SU-DHL-6 (cell line): ENCODE measurements at regions not wholly inside any gene's neighbourhood (a gene's known extent, or its start where the extent isn't known, plus 50 kb on each side); places are given as distances from the start of the nearest gene placed in this dataset.

ENCODE experiments used
- H2AFZ ChIP-seq: fragments of 200-600 bp; sonication (generic); 2 replicates; pipeline ENCODE4 v1.6.1; 2014; ENCODE audit warnings: low read depth, mild to moderate bottlenecking, moderate library complexity, mixed read lengths, antibody characterized with exemption, low read length; ENCODE audit not compliant: severe bottlenecking
- H3F3A ChIP-seq: fragments of 200-600 bp; shearing (Covaris generic); 2 replicates; pipeline ENCODE4 v1.6.0; 2016; ENCODE audit warnings: antibody characterized with exemption, mild to moderate bottlenecking; ENCODE audit not compliant: insufficient read depth
- H3K27ac ChIP-seq: fragments of 200-600 bp; sonication (generic); 2 replicates; pipeline ENCODE4 v1.5.1; 2016; ENCODE audit warnings: low read depth, mild to moderate bottlenecking, low read length, moderate library complexity, mixed read lengths
- H3K27me3 ChIP-seq: fragments of 200-600 bp; sonication (generic), shearing (Covaris generic); 2 replicates; pipeline ENCODE4 v1.6.0; 2014; ENCODE audit warnings: mild to moderate bottlenecking, low read length
- H3K36me3 ChIP-seq: fragments of 200-600 bp; sonication (generic); 2 replicates; pipeline ENCODE4 v1.6.1; 2014; ENCODE audit warnings: mild to moderate bottlenecking, low read length, mixed read lengths
- H3K4me2 ChIP-seq: fragments of 300-600, 200-600 bp; shearing (Covaris generic), sonication (generic); 2 replicates; pipeline ENCODE4 v1.6.0; 2014; ENCODE audit warnings: low read length, low read depth, mild to moderate bottlenecking; ENCODE audit not compliant: poor library complexity, severe bottlenecking
- H3K4me3 ChIP-seq: fragments of 200-600 bp; sonication (generic); 2 replicates; pipeline ENCODE4 v1.5.1; 2014; ENCODE audit warnings: antibody characterized with exemption, low read length, mild to moderate bottlenecking, mixed read lengths; ENCODE audit not compliant: insufficient read depth, poor library complexity, severe bottlenecking
- H3K79me2 ChIP-seq: fragments of 200-600 bp; sonication (generic); 2 replicates; pipeline ENCODE4 v1.6.1; 2014; ENCODE audit warnings: mild to moderate bottlenecking, low read length, moderate library complexity; ENCODE audit not compliant: insufficient read depth
- H3K9ac ChIP-seq: fragments of 200-600 bp; sonication (generic); 2 replicates; pipeline ENCODE4 v1.7.0; 2014; ENCODE audit warnings: mild to moderate bottlenecking, low read length
- H3K9me2 ChIP-seq: fragments of 200-600 bp; sonication (generic); replicated peaks from 2 replicates; pipeline ENCODE4 v1.6.1; 2014; ENCODE audit warnings: low read length; ENCODE audit not compliant: insufficient read depth
- H3K9me3 ChIP-seq: fragments of 200-600 bp; sonication (generic); 2 replicates; pipeline ENCODE4 v1.6.1; 2014; ENCODE audit warnings: low read length, mixed read lengths; ENCODE audit not compliant: insufficient read depth
- H4K20me1 ChIP-seq: fragments of 200-600 bp; sonication (generic); 2 replicates; pipeline ENCODE4 v1.6.1; 2014; ENCODE audit warnings: low read depth, mild to moderate bottlenecking, antibody characterized with exemption, low read length, moderate library complexity, mixed read lengths
- CTCF ChIP-seq: fragments of 200-600 bp; sonication (generic); IDR thresholded peaks from one replicate; pipeline ENCODE4 v1.5.1; 2017; ENCODE audit warnings: antibody characterized with exemption, mild to moderate bottlenecking, low read length, moderate library complexity; ENCODE audit not compliant: insufficient read depth, poor library complexity, severe bottlenecking
- EZH2phosphoT487 ChIP-seq: fragments of 200-600 bp; sonication (generic), shearing (Covaris generic); conservative IDR thresholded peaks from 2 replicates; pipeline ENCODE4 v1.6.1; 2018; ENCODE audit warnings: mild to moderate bottlenecking, antibody characterized with exemption, low read length, moderate library complexity, mixed read lengths

GRCh38 chr10:60644436-60645130 lies 133.7 kb upstream of the CDK1 start:
- H3K36me3 ChIP-seq: no peaks in the 10 kb centered on the region
- TF ChIP-seq CTCF: no peak
- no peak for TF ChIP-seq EZH2phosphoT487
- no peak overlapping the region for H2AFZ ChIP-seq
- no peaks in the 10 kb centered on the region for H3K79me2 ChIP-seq
- no peaks in the 10 kb centered on the region for H3K9me2 ChIP-seq
- H3F3A ChIP-seq: no peaks in the 10 kb centered on the region
- H3K27ac ChIP-seq: no peak overlapping the region
- no peaks in the 10 kb centered on the region for H3K9me3 ChIP-seq
- no peak overlapping the region for H3K9ac ChIP-seq
- H3K4me2 ChIP-seq: no peak overlapping the region
- no peaks in the 10 kb centered on the region for H4K20me1 ChIP-seq
- H3K4me3 ChIP-seq: no peak overlapping the region
- H3K27me3 ChIP-seq: no peaks in the 10 kb centered on the region

GRCh38 chr10:60643874-60644273 lies 134.4 kb upstream of the CDK1 start:
- Histone ChIP-seq H3K79me2 (no peaks in the 10 kb centered on the region), H3K27me3 (no peaks in the 10 kb centered on the region), H4K20me1 (no peaks in the 10 kb centered on the region), H2AFZ (no peak overlapping the region), H3K9me3 (no peaks in the 10 kb centered on the region), H3F3A (no peaks in the 10 kb centered on the region), H3K4me3 (no peak overlapping the region), H3K9ac (no peak overlapping the region), H3K27ac (no peak overlapping the region), H3K36me3 (0 out of 2 replicates have a peak, but pooled peaks cover under 1% of the 10 kb centered on the region), H3K4me2 (no peak overlapping the region), H3K9me2 (no peaks in the 10 kb centered on the region)
- TF ChIP-seq CTCF (no peak), EZH2phosphoT487 (no peak)

- no peaks in the 10 kb centered on the region for H3K27me3 ChIP-seq
- no peak overlapping the region for H3K27ac ChIP-seq
- no peak overlapping the region for H3K4me2 ChIP-seq
- H3K79me2 ChIP-seq: no peaks in the 10 kb centered on the region
- no peak for TF ChIP-seq EZH2phosphoT487
- no peak for TF ChIP-seq CTCF
- no peaks in the 10 kb centered on the region for H3K9me3 ChIP-seq
- H3K36me3 ChIP-seq: no peaks in the 10 kb centered on the region
- H3F3A ChIP-seq: no peaks in the 10 kb centered on the region
- H3K9me2 ChIP-seq: no peaks in the 10 kb centered on the region
- H3K4me3 ChIP-seq: no peak overlapping the region
- H3K9ac ChIP-seq: no peak overlapping the region
- H4K20me1 ChIP-seq: no peaks in the 10 kb centered on the region
- no peak overlapping the region for H2AFZ ChIP-seq
Observed at GRCh38 chr10:60629332-60629731, 148.9 kb upstream of the CDK1 start.
